MM.1S (cell line): ENCODE measurements at regions not wholly inside any gene's neighbourhood (a gene's known extent, or its start where the extent isn't known, plus 50 kb on each side); places are given as distances from the start of the nearest gene placed in this dataset.

ENCODE experiments used
- DNase-seq: peaks from one replicate; pipeline ENCODE4 v3.0.0-alpha.2; 2015
- H2AFZ ChIP-seq: fragments of 300-600 bp; sonication (generic); 2 replicates; pipeline ENCODE4 v1.6.0; 2016; ENCODE audit warnings: antibody characterized with exemption, low read length
- H3F3A ChIP-seq: fragments of 300-600 bp; sonication (generic); 2 replicates; pipeline ENCODE4 v1.6.1; 2016; ENCODE audit warnings: mild to moderate bottlenecking, antibody characterized with exemption, low read length, moderate library complexity, mixed read lengths; ENCODE audit not compliant: insufficient read depth
- H3K27ac ChIP-seq: fragments of 300-600 bp; sonication (generic); 2 replicates; pipeline ENCODE4 v1.5.1; 2016; ENCODE audit warnings: mild to moderate bottlenecking, low read length
- H3K27me3 ChIP-seq: fragments of 300-600 bp; sonication (generic); replicated peaks from 2 replicates; pipeline ENCODE4 v1.6.0; 2016; ENCODE audit warnings: low read length; ENCODE audit not compliant: insufficient read depth
- H3K36me3 ChIP-seq: fragments of 300-600 bp; sonication (generic); replicated peaks from 2 replicates; pipeline ENCODE4 v1.6.1; 2016; ENCODE audit warnings: mild to moderate bottlenecking, low read length, mixed read lengths; ENCODE audit not compliant: insufficient read depth
- H3K4me1 ChIP-seq: fragments of 300-600 bp; sonication (generic); 2 replicates; pipeline ENCODE4 v1.6.1; 2016; ENCODE audit warnings: low read length, mixed read lengths
- H3K4me2 ChIP-seq: fragments of 300-600 bp; sonication (generic); 2 replicates; pipeline ENCODE4 v1.6.0; 2016; ENCODE audit warnings: low read depth, low read length
- H3K4me3 ChIP-seq: fragments of 300-600 bp; sonication (generic); 2 replicates; pipeline ENCODE4 v1.5.1; 2016; ENCODE audit warnings: low read length, mixed read lengths
- H3K79me2 ChIP-seq: fragments of 300-600 bp; sonication (generic); 2 replicates; pipeline ENCODE4 v1.6.1; 2016; ENCODE audit warnings: mixed run types, low read length, mixed read lengths
- H3K9ac ChIP-seq: fragments of 300-600 bp; sonication (generic); 2 replicates; pipeline ENCODE4 v1.6.1; 2016; ENCODE audit warnings: low read length, mixed read lengths
- H3K9me2 ChIP-seq: fragments of 300-600 bp; sonication (generic); replicated peaks from 2 replicates; pipeline ENCODE4 v1.6.1; 2016; ENCODE audit warnings: mild to moderate bottlenecking, low read length, mixed read lengths; ENCODE audit not compliant: insufficient read depth
- H3K9me3 ChIP-seq: fragments of 300-600 bp; sonication (generic); replicated peaks from 2 replicates; pipeline ENCODE4 v1.6.1; 2016; ENCODE audit warnings: mild to moderate bottlenecking, low read length, mixed read lengths; ENCODE audit not compliant: insufficient read depth
- H4K20me1 ChIP-seq: fragments of 300-600 bp; sonication (generic); 2 replicates; pipeline ENCODE4 v1.6.1; 2016; ENCODE audit warnings: mild to moderate bottlenecking, low read length, moderate library complexity, mixed read lengths; ENCODE audit not compliant: insufficient read depth
- CTCF ChIP-seq: fragments of 300-600 bp; sonication (generic); IDR thresholded peaks from 2 replicates; pipeline ENCODE4 v1.5.1; 2016; ENCODE audit warnings: antibody characterized with exemption, low read length, mixed read lengths
- EZH2 ChIP-seq: fragments of 300-600 bp; sonication (generic); optimal IDR thresholded peaks from 2 replicates; pipeline ENCODE3; 2017; ENCODE audit warnings: low read depth, mild to moderate bottlenecking, antibody characterized with exemption, low read length, mixed read lengths
- EZH2phosphoT487 ChIP-seq: fragments of 300-600 bp; sonication (generic); IDR thresholded peaks from 2 replicates; pipeline ENCODE4 v1.6.1; 2018; ENCODE audit warnings: antibody characterized with exemption, low read length

DNA sequence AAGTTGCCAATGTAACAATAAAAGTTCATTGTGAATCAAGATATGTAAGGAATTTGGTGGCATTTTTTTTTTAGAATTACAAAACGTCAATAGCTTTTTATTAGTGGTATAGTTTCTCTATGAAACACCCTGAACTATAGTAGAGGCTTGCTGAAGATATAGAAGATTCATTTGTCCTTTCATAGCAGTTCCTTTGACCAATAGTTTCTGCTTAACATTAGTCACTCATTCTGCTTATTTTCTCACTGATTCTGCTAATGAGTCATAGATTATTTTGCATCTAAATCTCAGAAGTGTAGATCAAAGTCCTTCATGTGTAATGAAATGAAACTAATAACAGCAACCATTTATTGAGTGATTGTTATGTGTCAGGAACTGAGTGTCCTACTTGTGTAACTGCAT is 205.0 kb upstream of the TET2 start:
- H2AFZ ChIP-seq: no peak overlapping the region
- no peak overlapping the region for H3K9ac ChIP-seq
- H3K9me3 ChIP-seq: no peaks in the 10 kb centered on the region
- H3K27ac ChIP-seq: no peak overlapping the region
- H3K79me2 ChIP-seq: no peaks in the 10 kb centered on the region
- no peaks in the 10 kb centered on the region for H3K27me3 ChIP-seq
- H3K9me2 ChIP-seq: no peaks in the 10 kb centered on the region
- no peaks in the 10 kb centered on the region for H3K36me3 ChIP-seq
- H3F3A ChIP-seq: no peaks in the 10 kb centered on the region
- H4K20me1 ChIP-seq: no peaks in the 10 kb centered on the region
- no peak overlapping the region for H3K4me3 ChIP-seq
- H3K4me2 ChIP-seq: no peak overlapping the region
- TF ChIP-seq CTCF (no peak), EZH2phosphoT487 (no peak), EZH2 (no peak)
- H3K4me1 ChIP-seq: no peaks in the 10 kb centered on the region
- DNase-seq: no peak

DNA sequence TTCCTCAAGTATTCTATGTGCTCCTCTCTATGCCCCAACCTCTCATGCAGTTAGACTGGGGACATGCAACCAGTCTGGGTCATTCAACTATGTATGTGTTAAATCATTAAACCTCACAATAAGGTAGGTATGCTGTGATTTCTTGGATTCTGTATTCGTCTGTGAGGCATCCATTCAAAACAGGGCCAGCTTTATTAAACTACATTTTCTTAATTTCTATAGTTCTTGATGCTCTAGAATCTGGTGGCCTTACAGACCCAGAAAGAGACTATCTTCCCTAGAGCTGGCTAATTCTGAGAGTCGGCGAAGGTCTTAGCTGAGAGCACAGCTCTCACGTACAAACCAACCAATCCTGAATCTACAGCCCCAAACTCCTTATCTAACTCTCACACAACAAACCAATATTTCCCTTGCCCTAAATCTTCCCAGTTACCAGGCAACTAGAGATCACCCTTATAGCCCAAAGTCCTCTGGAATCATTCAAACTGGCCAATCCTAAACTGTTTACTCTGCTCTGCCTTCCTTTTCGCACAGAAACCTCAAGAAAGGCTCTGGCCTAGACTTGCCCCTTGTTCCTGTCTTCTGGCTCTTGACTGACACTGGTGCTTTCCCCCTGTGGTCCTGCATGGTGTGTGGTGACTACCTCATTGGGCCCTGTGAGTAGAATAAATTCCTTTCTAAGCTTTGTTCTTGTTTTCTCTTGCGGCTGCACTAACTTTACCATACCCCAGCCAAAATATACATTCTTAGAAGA is 203.5 kb upstream of the TET2 start:
- TF ChIP-seq EZH2phosphoT487: no peak
- TF ChIP-seq CTCF: no peak
- no peak for TF ChIP-seq EZH2
- H3F3A ChIP-seq: no peaks in the 10 kb centered on the region
- H3K36me3 ChIP-seq: no peaks in the 10 kb centered on the region
- H3K9me3 ChIP-seq: no peaks in the 10 kb centered on the region
- no peaks in the 10 kb centered on the region for H3K9me2 ChIP-seq
- H3K4me1 ChIP-seq: no peaks in the 10 kb centered on the region
- DNase-seq: no peak
- H3K79me2 ChIP-seq: no peaks in the 10 kb centered on the region
- H2AFZ ChIP-seq: no peak overlapping the region
- H3K4me2 ChIP-seq: no peak overlapping the region
- no peak overlapping the region for H3K9ac ChIP-seq
- H3K4me3 ChIP-seq: no peak overlapping the region
- H3K27me3 ChIP-seq: no peaks in the 10 kb centered on the region
- H4K20me1 ChIP-seq: no peaks in the 10 kb centered on the region
- H3K27ac ChIP-seq: no peak overlapping the region

GRCh38 chr4:104944596-104944995 is 202.1 kb upstream of the TET2 start:
- DNase-seq: no peak
- no peak overlapping the region for H3K4me3 ChIP-seq
- H3K4me2 ChIP-seq: no peak overlapping the region
- H3K4me1 ChIP-seq: no peaks in the 10 kb centered on the region
- no peaks in the 10 kb centered on the region for H3K79me2 ChIP-seq
- H3K9me3 ChIP-seq: no peaks in the 10 kb centered on the region
- no peaks in the 10 kb centered on the region for H4K20me1 ChIP-seq
- H3K9ac ChIP-seq: no peak overlapping the region
- H3K9me2 ChIP-seq: no peaks in the 10 kb centered on the region
- H3F3A ChIP-seq: no peaks in the 10 kb centered on the region
- H3K27ac ChIP-seq: no peak overlapping the region
- H2AFZ ChIP-seq: no peak overlapping the region
- H3K36me3 ChIP-seq: no peaks in the 10 kb centered on the region
- no peak for TF ChIP-seq CTCF
- TF ChIP-seq EZH2phosphoT487: no peak
- no peak for TF ChIP-seq EZH2
- H3K27me3 ChIP-seq: no peaks in the 10 kb centered on the region
